ENCODE measurements at regions not wholly inside any gene's neighbourhood (a gene's known extent, or its start where the extent isn't known, plus 50 kb on each side); places are given as distances from the start of the nearest gene placed in this dataset.
"Not testable (repeated sequence)": the region's sequence is repeated elsewhere in the genome, so short reads cannot be mapped to it uniquely, and the experiment has no call there.

DNA sequence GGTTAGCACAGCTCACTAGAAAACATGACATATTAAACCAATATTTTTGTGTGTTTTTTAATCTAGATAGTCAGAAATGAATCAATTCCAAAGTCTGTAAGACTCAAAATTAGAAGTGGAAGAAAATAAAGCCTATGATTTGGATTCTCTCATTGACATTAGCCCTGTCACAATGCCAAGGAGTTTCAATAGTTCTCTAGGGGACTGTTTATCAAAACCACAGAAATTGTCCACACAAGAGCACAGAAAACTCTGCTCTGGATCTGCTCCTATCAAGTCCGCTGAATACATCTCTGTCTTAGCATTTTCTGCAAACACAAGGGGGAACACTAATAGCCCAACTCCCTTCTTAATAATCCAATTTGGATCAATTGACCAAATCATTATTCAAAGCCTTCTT, 152.0 kb downstream of the HS3ST3B1 start:
- DNase-seq = no peak

DNA sequence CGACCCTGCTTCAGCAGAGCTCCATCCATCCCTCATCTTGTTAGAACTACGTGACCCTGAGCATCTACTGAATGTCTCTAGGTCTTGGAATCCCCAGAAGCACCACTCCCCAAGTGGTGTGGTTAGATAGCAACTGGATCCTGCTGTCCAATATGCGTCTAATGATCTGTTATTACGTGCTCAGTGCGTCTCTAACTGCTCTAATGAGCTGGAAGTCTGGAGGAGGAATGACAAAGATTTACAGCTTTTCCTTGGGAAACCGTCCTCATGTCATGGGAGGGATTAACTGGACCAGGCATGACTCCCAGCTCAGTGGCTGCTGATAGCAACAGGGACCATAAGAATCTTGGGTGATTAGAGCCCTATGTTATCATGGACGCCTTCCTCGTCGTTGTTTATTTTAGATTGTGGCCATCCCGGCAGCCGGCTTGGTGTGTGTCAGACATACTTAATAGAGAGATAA, 150.9 kb downstream of the HS3ST3B1 start:
- DNase-seq = no peak

DNA sequence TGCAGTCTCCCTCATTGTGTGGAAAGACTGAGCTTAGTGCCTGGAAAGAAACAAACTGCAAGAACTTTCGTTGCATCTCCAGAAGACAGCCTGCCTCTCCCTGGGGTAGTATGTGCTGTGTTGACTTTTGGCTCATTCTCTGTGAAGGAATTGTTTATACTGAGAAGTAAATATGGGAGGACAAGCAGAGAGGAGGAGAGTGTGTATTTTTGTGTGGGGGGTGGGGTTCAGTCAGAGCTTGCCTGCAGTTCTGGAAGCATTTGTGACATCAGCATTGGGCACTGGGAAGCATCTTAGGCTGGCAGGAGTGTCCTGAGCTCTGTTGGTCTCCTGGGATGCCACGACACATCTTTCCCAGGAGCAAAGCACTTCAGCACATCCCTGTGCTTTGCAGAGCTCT, 147.9 kb downstream of the HS3ST3B1 start:
- no peak for DNase-seq

DNA sequence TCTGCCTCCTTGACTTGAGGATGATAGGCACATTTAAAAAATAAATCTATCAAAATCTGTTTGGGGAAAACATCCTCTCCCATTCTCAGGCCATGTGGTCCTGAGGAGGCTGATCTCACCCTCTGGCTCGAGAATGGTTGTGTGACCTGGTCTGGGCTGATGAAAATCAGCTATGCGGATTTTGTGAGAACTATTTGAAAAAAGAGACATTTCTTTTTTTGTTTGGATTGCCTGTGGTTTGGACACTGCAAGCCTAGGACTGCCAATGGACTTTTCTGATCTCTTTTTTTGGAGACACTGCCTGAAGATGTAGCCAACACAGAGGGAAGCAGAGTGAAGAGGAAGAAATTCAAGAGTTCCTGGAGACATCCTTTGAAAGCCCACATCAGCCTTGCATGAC, 145.9 kb downstream of the HS3ST3B1 start:
- DNase-seq = no peak

DNA sequence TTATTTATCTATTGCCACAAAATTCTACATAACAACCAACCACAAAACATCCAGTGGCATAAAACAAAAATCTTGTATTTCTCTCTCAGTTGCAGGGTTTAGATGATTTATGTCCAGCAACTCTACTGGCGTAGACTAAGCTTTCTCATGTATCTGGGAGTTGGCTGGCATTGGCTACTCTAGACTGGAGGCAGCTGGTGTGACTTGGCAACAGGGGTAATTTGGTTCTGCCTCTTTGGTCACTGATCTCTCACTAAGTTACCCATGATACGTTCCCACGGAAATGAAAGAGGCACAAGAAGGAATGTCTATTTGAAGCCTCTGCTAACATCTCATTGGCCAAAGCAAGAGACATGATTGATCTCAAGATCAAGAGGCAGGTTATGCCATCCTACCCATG, 144.0 kb downstream of the HS3ST3B1 start:
- DNase-seq = no peak

DNA sequence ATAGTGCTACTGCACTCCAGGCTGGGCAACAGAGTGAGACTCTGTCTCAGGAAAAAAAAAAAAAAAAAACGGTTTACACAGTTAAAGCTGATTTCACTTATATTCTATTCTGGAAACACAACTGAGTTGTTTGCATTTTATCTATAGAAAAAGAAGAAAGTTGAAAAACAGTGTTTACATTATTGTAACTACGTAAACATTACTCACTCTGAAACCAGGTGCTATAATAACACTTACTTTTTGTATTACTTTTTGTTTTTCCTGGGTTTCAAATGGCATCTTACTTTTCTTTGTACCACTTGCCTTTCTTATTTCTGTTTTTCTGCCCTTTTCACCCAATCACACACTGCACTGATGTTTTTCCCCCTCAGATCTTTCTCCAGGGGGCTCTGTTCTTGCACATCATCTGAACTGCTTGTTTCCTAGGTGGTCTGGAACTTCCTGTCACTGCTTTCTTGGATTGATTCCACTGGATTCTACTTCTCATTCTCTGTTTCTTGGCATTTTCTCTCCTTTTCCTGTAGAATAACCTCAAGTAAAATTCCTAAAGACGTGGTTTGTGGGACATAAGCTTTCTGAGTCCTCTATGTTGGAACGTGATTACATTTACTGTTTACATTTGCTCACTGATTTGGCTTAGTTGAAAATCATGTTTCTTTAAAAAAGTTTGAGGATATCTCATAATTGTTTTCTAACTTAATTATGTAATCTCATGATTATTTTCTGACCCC, 142.1 kb downstream of the HS3ST3B1 start:
- DNase-seq = no peak

DNA sequence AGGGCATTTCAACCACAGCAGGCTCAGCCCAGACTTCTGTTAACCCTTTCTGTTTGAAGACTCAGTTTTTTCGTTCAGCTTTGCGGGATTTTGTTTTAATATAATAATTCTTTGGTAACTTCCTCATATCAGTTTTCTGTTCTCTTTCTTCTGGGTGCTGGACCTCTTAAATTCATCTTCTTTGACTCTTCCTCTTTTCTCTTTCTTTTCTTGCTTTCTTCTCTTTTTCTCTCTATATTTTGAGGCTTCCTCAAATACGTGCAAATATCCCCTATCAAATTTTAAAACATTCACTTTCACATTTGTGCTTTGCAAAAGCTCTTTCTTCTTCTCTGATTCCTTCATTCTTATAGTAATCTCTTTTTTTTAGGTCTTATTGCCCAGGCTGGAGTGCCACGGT, 136.3 kb downstream of the HS3ST3B1 start:
- DNase-seq = no peak

DNA sequence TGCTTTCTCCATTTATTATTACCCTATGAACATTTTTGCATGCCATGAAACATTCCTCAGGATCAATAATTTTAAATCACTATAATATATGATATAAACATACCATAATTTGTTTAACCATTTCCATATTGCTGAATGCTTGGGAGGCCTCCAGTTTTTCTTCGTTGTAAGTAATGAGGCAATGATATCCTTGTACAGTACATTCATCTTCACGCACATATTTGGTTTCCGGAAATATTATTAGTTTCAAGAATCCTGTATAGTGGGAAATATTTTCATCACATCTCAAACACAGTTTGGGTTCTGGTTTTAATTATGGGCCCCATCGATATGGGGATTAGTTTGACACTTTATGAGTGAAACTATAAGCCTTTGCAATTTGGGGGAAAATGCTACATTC, 135.4 kb downstream of the HS3ST3B1 start:
- DNase-seq = no peak

DNA sequence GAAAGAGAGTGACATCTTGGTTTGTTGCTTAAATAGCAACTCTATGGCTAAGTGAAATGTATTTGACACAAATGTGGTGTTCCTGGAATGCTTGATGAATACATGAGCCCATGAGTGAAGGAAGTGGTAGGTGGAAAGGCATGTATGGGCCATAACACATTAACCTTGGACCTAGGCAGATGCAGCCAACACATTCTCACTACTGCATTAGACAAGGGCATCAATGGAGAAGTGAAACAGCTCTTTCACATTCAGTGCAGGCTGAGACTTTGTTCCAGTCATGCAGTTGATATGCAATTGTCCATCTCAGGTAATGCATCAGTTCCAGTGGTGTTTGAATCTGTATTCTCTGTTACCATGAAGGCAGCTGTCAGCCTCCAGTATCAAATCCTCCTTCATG, 133.6 kb downstream of the HS3ST3B1 start:
- DNase-seq = no peak

DNA sequence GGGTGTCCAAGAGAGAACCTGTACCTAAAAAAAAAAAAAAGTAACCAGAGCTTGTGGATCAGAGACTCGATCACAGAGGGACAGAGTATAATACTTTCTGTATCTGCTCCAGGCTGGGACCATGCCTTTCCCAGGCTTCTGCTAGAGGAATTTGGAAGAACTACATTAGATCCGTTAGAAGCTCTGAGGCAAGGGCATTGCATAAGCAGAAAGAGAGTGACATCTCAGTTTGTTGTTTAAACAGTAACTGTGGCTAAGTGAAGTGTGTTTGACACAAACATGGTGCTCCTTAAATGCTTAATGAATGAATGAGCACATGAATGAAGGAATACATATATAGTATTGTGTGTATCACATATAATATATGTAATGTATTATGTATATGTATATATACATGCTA, 131.2 kb downstream of the HS3ST3B1 start:
- DNase-seq = no peak

DNA sequence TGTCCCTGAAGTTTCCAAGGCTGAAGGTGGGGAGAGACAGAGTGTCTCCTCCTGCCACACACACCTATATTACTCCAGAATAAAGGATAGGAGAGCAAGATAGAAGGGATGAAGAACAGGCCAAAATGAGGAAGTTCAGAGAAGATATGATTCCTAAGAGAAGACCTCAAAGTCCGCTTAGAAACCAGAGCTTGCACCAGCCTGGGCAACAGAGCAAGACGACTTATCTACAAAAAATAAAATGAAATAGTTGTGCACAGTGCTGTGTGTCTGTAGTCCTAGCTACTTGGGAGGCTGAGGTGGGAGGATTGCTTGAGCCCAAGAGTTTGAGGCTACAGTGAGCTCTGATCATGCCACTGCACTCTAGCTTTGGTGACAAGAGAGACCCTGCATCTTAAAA, 128.2 kb downstream of the HS3ST3B1 start:
- DNase-seq = no peak

DNA sequence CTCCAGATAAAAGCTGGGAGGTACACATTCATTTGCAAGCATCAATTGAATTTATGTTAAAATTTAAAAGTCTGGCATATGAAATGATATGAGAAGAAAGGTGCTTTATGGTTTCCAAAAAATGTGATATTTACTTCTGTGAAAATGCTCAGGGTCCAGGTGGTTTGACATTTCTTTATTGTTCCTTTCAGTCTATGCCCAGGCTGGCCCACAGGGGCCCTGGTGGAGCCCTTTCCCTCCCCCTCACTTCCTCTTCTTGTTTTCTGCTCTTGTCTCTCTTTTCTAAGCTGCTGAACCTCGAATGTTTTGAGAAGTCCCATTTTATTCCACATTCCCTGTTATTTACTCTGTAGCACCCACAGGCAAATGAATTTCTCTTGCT, 127.8 kb downstream of the HS3ST3B1 start:
- DNase-seq = peak; percentile 13 to 21

DNA sequence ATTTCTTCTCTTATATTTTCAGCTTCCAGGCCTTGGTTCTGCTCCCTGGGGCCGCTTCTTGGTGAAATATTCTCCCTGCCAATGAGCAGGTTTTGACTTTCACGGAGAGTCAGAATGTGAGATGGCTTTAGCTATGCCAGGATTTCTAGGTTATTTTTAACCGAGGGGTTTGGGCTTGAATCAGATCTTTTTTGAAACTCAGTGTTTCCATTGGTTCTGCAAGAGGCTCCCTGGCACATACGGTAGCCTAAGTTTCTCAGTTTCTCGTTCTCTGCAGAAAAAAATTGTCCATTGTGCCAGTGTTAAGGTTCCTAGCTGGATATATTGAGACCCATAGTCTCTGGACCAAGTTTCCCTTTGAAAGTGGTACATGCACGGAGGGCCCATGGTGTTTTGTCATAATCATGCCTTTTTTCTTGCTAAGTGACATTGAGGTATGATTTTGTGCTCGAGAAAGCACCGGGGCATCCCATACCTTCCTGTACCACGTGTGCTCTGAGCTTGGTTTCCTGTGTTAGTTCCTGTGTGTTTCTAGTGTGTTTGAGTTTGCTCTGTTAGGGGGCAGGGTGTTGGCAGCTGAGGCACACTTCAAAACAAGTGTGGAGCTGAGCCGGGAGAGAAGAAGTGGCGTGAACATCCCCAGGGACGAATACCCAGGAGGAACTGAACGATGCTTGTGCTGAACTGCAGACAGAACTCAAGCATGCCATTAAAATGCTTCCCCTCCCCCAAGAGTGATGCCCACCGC, 127.2 kb downstream of the HS3ST3B1 start:
- peak; percentile 29 to 41 for DNase-seq

DNA sequence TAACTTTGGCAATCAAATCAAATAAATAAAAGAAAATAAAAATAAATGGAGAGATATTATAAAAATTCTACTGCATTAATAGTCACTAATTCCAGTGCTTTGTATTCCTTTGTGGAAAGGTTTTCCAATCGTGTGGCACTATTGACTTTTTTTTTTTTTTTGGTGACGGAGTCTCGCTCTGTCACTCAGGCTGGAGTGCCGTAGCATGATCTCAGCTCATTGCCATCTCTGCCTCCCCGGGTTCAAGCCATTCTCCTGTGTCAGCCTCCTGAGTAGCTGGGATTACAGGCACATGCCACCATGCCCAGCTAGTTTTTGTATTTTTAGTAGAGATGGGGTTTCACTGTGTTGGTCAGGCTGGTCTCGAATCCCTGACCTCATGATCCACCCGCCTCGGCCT, 122.3 kb downstream of the HS3ST3B1 start:
- DNase-seq = not testable (repeated sequence)

DNA sequence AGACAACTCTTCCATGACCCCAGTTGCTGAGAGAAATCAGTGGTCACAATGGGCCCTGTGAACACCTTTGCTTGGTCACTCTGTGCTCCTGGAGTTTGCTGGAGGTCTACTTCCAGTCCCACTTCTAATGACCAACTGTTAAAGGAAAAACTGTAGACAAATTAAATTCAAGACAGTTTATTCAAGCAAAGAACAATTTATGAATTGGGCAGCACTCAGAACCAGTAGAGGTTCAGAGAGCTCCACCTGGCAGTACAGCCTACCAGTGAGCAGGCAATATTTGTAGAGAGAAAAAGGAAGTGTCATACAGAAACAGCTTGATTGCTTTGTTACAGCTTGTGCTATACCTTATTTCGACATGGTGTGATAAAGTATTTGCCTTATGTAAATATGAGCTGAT, 116.5 kb downstream of the HS3ST3B1 start:
- no peak for DNase-seq

DNA sequence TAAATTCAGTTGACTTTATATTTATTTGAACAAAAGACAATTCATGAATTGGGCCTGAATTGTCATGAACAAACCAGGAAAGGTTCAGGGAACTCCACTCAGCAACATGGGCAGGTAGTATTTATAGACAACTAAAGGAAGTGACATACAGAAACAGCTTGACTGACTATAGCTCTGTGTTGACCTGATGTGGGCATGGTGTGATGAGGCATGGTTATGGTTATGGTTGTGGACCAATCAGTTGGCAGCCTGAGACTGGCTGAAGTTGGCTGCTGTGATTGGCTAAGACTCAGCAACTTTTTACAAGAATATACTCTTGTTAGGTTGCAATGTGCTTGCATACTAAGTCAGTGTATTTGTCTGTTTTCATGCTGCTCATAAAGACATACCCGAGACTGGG, 108.4 kb downstream of the HS3ST3B1 start:
- no peak for DNase-seq

DNA sequence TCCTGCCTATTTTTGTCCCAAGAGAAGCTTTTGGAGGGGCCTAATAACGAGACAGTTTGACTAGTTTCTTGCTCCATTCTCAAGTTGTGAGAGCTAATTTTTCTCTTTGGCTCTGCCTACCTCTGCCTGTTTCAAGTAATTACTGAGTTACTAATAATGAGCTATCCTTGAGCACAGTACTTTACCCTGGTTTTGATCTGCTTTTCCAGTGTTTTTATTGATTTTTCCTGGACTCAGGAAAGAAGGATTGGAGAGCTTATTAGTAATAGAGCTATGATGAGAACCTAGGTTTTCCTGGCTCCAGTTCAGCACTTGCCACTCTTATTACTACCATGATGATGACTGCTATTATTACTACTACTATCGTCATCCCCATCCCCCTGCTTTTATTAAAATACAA, 106.7 kb downstream of the HS3ST3B1 start:
- DNase-seq = no peak

DNA sequence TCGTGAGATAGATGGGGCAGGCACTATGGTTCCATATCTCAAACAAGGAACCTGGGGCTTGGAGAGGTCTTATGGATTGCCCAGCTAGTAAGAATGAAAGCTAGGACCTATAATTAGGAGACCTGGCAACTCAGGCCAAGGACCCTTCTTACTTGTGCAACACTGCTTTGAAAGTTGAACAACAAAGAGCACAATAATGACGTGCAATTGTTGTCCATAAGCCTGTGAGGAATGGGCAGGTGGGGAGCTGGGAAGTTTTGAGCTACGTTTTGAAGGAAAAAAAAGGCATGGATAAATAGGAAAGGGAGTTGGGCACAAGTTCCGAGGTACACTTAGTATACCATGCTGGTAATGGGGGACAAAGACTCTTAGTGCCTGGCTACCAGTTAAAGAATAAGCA, 104.3 kb downstream of the HS3ST3B1 start:
- DNase-seq = no peak

Measured in activated CD4-positive, alpha-beta T cell treated with anti-CD3 and anti-CD28 coated beads, Interleukin-2, amount 50 U/mL, for 48 hours (primary cell).